NCI-H2029 (cell line): ENCODE measurements at regions not wholly inside any gene's neighbourhood (a gene's known extent, or its start where the extent isn't known, plus 50 kb on each side); places are given as distances from the start of the nearest gene placed in this dataset.
"Not testable (repeated sequence)": the region's sequence is repeated elsewhere in the genome, so short reads cannot be mapped to it uniquely, and the experiment has no call there.

Experiments used
- DNase-seq: peaks from one replicate; lab custom pipeline; 2025; lab: John Stamatoyannopoulos, UW

DNA sequence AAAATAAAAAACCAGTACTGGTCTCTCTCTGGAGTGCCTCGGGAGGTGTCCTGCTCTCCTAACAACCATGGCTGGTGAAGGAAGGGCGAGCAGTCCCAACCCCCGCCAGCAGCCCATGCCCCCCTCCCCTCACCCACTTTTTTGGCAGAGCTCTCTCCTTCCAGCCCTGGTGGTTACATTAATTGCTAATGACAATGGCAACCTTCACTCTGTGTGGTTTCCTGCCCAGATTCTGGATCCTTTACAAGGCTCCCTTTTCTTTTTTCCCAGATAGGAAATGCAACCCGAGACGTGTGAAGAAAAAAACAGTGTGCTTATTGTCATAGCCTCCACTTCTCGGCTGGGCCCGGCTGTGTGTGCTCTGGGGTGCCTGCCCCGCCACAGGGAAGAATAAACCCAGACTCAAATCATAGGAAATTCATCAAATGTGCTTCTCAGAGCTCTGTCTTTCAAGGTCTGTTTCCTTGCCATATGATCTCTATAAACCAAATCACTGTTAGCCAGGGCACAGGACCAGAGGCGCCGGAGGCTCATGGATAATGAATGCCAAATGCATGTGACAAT is 513.0 kb downstream of the SOX6 start:
- DNase-seq: peak; percentile 51

DNA sequence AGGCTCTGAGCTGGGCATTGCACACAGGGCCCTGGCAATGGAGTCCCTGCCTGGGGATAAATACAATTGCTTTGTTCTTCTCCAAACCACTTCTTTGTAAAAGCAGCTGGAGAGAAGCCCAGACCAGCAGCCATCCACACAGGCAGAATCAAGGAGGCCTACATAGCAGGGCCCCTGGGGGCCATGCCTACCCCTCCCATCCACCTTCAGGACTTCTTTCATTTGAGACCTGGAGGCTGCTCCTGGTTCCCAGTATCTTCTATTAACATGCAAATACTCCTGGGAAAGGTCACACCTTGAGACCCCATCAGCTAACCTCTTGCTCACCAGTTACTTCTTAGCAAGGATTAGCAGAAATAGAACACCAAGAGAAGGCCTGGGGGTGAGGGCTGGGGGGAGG is 511.1 kb downstream of the SOX6 start:
- DNase-seq: peak; percentile 26

DNA sequence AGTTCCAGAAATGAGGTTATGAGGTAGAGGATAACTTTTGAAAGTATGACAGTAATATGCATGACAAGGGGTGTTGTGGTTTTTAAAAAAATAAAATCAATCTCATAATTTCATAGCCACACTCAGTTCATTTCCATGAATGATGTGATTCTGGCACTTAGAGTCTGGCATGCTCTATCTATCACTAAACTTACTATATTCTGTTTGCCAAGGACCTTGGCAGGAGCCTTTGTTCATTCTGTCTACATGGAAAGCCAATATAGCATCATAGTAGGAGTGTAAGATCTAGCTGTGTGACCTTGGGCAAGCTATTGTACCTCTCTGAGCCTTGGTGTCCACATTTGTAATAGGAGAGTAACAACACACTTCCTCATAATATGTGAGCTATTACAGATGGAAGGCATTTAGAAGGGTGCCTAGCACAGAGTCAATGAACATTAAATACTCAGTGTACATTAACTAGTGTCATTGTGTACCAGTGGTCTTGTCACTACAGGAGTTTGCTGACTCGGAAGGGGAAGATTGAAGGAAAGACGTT is 507.6 kb downstream of the SOX6 start:
- DNase-seq: no peak

DNA sequence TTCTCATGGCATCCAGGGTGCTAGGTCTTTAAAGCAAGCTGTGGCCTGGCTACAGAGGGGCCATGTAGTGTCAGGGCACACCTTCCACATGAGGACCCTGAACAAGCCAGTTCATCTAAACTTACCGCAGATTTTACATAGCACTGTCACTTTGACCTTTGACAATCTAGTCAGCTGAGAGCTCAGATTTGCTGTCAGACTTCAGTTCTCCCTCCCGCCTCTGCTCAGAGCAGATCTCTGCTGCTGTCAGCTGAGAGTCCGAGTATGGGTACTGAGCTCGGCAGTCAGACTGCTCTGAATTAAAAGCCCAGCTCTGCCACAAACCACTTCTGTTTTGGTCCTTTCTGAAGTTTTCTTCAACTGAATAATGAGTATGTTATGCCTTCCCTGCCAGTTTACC is 507.1 kb downstream of the SOX6 start:
- DNase-seq: no peak

DNA sequence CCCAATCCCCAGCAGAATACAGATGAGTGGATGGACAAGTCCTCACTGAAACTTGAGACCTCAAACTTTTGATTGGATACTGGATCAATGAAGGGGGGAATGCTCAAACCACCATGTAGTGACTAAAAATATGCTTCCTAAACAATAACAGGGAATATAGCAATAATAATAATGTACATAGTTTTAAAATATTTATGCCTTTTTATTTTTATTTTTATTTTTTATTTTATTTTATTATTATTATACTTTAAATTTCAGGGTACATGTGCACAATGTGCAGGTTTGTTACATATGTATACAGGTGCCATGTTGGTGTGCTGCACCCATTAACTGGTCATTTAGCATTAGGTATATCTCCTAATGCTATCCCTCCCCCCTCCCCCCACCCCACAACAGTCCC is 506.0 kb downstream of the SOX6 start:
- not testable (repeated sequence) for DNase-seq

DNA sequence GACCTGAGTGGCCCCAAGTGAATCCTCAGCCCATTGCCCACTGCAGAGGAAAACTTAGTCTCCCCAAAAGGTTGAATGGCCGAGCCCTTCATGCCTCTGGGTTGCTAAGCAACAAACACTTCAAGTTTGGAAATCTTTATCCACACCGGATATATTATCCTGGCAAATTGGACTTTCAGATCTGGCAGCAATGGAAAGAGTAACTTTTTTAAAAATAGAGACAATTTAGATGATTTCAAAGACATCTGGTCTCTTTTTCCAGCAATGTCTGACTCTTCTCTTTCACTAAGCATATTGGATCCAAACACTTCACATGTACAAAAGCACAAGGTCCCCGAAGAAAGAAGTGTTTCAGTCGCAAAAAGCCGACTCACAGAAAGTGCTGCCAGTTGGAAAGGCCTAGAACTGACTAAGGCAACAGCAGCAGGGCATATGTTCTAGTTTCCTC is 505.3 kb downstream of the SOX6 start:
- no peak for DNase-seq

DNA sequence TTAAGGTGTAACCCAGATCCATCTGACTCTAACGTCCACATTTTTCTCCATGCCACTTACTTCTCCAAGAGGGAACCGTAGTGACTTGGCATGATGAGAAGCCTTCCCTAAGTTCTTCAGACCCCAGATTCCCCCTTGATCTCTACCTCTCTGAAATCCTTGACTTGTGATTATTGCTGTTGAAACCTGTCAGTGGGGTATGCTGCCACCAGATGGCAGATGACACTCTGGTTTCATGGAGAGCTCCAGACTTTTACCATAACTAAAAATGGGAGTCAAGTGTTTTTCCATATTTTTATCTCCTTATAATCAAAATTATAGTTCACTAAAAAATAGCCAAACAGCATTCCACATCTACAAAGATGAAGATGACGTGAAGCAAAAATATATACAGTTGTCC is 504.2 kb downstream of the SOX6 start:
- no peak for DNase-seq

DNA sequence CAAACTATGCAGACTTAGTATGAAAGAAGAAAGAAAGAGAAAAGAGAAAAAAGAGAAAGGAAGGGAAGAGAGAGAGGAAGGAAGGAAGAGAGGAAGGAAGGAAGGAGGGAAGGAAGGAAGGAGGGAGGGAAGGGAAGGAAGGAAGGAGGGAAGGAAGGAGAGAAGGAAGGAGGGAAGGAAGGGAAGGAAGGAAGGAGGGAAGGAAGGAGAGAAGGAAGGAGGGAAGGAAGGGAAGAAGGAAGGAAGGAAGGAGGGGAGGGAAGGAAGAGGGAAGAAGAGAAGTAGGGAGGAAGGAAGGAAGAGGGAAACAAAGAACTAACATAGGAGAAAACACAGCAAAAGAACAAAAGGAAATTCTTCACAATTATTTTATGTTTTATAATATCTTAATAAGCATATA is 502.1 kb downstream of the SOX6 start:
- no peak for DNase-seq

DNA sequence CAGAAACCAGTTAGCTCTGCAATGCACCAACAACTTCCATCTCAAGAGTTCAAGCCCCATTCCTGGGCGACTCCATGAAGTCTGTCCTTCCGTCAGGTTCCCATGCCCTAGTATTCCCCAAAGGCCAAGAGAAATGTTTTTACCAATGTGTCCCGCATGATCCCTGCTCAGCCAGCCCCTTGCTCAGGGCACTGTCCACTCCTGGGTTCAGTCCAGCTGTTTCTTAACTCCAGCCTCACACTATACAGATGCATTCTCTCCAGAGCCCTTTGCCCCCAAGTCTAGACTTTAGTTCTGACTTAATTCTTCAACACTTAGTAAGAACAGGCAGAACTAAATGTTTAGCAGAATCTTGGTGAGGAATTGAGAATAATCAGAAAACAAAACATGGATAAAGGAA is 497.5 kb downstream of the SOX6 start:
- DNase-seq: no peak

DNA sequence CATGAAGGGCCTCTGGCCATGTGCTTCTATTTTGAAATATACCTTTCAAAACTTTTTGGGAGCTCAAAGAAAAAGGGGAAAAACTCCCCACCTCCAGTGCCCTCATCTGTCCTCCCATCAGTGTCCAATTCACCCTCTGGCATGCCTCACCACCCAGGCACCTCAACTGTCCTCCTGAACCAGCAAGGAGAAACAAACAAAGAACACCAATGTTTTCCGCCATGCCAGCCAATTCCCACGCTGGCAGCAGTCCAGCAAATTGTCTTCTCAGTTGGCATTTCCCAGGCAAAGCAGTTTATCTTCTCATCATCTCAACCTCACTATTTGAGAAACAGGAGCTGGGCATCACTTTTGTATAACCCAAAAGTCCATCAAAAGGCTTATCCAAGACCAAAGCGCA is 496.9 kb downstream of the SOX6 start:
- no peak for DNase-seq

DNA sequence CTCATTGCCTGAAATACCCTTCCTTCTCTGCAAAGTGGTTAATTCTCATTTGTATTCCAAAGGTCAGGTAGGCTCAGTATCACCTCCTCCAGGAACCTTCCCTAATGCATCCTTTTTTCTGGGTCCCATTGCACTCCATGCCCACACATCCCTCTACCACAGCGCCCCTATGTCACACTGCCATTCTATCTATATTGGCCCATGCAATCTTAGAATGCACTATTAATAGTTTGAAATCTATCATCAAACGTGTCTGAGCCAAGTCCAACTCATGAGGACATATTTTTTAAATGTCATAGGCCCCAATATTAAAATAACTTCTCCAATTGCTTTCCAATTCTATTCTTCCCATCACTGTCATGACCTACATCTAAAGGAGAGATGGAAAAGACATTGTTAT is 495.1 kb downstream of the SOX6 start:
- DNase-seq: no peak

DNA sequence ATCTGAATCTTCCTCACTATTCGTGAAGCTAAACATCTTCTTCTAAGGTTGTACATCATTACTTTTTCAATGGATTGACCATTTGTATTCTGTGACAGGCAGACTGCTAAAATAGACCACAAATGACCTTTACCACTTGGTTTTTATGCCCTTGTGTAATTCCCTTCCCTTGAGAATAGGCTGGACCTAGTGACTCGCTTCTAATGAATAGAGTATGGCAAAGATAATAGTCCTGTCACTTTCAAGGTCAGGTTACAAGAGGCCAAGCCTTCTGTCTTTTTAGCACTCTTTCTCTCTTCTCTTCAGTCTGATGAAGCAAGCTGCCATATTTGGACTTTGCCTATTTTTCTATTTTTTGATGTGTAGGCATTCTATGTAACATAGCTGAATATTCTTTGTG is 492.9 kb downstream of the SOX6 start:
- DNase-seq: no peak

DNA sequence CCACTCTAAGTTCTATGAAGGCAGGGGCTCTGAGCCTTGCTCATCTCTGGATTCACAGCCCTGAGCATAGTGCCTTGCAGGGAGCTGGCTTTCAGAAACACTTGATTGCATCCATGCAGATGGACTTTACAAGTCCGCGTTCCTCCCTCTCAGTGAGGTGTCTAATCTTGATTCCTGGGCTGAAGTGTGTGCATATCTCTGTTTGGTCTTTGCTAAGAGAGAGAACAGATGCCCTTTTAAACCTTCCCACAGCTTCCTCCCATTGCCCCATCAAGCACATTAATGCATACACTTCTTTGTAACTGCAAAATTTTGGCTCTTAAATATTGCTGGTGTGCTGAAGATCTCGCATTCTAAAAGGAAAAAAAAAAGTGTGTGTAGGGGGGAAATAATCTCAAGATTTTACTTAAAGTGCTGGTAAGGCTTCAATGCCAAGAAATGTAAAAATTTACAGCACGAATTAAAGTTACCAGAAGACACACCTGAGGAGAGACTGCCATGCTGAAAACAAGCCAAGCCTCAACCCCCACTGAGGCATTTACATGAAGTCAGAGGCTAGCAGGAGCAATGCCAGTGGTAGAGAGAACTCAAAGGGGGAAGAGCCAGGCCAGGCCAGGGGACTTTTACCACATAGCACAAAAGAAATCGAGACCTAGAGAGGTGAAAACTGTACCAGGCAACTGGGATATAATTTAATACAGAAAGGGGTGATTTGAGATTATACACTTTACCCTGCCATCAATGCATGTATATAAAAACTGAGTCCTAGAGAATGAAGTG is 492.1 kb downstream of the SOX6 start:
- no peak for DNase-seq

DNA sequence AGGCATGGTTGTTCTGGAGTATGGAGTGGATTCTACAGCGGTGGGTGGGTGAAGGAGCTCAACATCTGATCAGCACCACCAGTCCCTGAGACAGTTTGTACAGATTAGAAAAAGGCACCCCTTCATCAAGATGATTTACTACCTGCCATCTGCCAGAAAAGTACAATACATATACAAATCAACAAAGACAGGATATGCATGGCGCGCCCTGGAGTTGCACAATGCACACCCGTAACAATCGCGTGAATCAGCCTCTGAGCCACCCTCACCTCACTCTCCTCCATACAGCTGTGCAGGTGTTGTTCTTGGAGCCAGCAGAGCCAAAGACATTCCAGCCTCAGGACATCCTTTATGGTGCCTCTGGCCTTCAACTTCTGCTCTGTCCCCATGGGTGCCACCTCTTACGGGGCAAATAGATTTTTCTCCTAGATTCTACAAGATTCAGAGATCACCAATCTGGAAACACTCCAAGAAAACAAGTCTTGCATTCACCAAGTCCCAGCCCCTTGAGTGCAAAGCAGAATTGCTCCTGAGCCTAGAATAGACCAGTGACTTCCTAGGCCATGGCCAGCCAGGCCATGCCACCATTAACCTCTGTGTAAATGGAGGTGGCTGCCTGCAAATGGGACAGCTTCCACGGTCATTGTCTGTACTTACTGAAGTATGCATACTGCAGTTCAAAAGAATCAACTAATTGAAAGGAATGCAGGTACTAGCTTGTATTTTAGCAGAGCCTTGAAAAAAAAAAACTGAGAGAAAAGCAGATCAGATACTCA is 490.9 kb downstream of the SOX6 start:
- no peak for DNase-seq

DNA sequence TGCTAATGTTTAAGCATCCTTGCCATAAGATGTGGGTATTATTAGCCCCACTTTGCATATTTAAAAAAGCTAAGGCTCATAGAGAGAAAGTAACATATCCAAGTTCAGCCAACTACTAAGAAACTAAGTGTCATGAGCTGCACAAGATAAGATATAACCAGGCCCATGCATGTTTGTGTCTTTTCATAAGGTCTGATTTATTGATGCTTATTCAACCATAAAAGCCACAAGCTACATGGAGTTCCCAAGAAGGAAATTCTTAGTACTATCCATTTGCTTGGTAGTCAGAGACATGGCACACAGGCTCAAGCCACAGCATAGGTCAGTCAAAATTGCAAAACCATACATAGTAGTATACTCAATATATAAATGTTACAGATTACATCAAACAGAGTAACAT is 488.5 kb downstream of the SOX6 start:
- no peak for DNase-seq

DNA sequence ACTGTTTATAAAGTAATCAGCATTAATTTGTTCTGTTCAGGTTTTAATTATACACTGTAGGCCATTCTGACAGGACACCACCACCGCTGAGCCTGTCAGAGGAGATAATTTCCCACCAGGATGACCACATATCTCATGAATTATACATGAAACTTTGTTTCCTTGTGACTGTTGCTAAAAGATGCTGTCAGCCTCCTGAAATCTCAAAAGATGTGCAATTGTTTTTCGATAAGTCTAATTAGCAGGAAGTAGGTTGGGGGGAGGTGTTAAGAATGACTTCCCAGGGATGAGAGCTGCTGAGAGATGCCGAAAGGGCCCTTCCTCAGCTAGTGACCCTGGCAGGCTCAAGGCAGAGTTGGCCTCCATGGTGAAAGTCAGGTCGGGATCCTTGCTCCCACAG is 485.4 kb downstream of the SOX6 start:
- DNase-seq: no peak

DNA sequence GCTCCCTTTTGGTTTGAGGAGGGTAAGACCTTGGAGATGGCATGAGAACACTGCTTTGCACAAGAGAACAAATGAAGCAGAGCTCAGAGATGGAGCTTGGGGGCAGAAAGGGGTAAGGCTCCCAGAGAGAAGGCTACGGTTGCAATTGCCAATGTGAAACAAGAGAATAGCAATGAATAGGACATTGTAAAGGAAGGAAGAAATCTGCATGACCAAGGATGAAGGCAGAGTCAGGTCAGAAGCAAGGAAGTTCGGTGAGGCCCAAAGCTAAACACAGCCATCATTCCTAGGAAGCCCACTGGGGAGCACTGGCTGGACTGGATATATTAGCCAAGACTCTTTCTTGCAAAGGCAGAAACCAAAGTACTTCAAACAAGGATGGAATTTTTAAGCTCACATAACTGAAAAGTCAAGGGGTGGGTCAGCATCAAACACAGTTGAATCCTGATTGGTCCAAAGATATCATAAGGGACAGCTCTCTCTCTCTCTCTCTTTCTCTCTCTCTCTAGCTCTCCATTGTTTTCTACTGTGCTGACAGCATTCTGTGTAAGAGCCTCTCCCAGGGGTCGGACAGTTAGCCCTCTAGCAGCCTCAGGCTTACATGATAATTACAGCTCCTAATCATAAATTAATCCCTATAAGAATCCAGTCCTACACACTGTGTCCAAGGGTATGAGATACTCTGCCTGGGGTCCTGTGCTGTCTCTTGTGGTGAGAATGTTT is 484.3 kb downstream of the SOX6 start:
- no peak for DNase-seq

DNA sequence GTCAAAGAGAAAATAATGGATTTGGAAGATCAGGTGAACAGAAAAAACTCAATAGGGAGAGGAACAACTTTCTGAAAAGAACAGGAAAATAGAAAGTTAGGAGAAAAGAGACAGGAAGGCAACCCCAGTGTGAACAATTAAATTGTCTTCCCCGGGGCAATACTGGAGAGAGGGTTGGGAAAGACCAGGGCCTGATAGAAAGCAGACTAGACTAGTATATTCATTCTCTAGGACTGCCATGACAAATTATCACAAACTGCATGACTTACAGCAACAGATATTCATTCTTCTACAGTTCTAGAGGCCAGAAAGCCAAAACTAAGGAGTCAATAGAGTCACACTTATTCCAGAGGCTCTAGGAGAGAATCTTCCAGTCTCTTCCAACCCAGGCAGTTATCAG is 482.8 kb downstream of the SOX6 start:
- DNase-seq: no peak

DNA sequence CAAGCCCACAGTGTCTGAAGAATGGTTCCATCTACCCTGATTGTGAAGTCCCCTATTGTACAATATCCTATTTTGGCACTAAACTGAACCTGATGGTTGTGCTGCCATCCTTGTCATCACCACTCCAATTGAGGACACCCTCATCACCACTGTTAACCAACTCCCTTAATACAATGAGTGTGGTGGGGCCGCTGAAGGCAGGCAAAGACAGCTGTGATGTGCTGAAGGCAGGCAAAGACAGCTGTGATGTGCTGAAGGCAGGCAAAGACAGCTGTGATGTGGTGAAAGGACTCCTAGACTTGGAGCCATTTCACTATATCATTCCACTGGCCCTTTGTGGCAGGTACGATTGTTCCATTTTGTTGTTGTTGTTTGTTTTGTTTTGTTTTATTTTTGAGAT is 481.6 kb downstream of the SOX6 start:
- no peak for DNase-seq

DNA sequence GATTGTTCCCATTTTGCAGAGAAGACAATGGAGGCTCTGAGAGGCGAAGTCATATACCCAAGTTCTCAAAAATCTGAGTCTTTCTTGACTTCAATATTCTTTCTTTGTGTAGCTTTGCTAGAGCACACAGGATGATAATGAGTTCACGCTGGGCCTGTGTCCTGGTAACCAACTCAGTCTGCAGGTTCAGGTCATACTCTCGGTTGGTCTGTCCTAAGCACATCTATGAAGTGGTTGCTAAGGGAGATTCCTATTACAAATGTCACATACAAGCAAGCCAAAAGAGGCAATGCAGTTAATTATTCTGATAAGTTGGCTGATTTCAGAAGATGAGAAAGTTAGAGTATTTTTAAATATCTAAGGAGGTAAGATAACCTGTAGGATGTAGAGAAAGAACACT is 481.0 kb downstream of the SOX6 start:
- no peak for DNase-seq

DNA sequence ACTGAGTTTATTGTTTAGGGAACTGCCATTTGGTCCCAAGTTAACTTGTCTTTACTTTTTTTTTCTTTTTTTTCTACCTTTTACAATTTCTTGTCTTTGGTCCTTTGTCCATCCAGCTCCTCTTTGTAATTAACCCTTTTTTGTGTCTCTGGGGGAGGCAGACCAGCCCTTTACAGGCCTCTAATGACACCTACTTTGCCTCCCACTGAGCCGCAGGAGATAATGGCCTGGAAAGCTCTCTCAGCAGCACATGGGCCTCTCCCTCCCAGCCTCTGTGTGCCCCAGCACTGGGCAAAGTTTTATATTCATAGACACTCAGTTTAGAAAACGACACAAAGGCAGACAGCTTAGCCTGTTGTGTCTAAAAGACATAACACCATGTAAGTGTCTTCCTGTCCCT is 480.4 kb downstream of the SOX6 start:
- DNase-seq: no peak

DNA sequence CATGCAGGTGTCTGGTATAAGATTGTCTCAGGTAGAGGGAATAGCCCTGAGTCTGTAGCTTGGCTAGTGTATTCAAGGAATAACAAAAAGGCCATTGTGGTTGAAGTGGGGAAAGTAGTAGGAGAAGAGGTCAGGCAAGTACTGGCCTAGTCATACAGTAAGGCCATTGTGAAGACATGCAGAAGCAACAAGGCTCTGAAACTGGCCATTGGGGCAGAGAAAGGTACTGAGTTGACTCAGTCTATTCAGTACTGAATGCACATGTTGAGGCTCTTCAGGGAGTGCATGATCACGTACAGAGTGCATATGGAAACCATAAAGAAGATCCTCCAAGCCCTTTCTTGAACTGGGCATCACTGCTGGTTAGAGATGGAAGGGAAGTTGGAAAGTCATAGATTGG is 477.6 kb downstream of the SOX6 start:
- DNase-seq: no peak
